Erythroblast (primary cell): ENCODE measurements at regions not wholly inside any gene's neighbourhood (a gene's known extent, or its start where the extent isn't known, plus 50 kb on each side); places are given as distances from the start of the nearest gene placed in this dataset.
"Not testable (repeated sequence)": the region's sequence is repeated elsewhere in the genome, so short reads cannot be mapped to it uniquely, and the experiment has no call there.

Experiments used
- GATA1 ChIP-seq: IDR thresholded peaks from 2 replicates; pipeline ENCODE4 v1.6.1; 2011; ENCODE audit warnings: low read depth, mild to moderate bottlenecking, control low read depth, low read length, moderate library complexity
- POLR2A ChIP-seq: IDR thresholded peaks from 2 replicates; pipeline ENCODE4 v1.6.1; 2011; ENCODE audit warnings: mild to moderate bottlenecking, low read length

GRCh38 chr6:81932448-81932847, 180.0 kb upstream of the TENT5A start:
- not testable (repeated sequence) for TF ChIP-seq POLR2A, GATA1
